GM19452 (cell line): ENCODE measurements at regions not wholly inside any gene's neighbourhood (a gene's known extent, or its start where the extent isn't known, plus 50 kb on each side); places are given as distances from the start of the nearest gene placed in this dataset.
"Not testable (repeated sequence)": the region's sequence is repeated elsewhere in the genome, so short reads cannot be mapped to it uniquely, and the experiment has no call there.

Experiments
- ATAC-seq: cut with Tn5 transposase; IDR thresholded peaks from one replicate; pipeline ENCODE4 v1.9.1; 2021; ENCODE audit not compliant: unreplicated experiment

DNA sequence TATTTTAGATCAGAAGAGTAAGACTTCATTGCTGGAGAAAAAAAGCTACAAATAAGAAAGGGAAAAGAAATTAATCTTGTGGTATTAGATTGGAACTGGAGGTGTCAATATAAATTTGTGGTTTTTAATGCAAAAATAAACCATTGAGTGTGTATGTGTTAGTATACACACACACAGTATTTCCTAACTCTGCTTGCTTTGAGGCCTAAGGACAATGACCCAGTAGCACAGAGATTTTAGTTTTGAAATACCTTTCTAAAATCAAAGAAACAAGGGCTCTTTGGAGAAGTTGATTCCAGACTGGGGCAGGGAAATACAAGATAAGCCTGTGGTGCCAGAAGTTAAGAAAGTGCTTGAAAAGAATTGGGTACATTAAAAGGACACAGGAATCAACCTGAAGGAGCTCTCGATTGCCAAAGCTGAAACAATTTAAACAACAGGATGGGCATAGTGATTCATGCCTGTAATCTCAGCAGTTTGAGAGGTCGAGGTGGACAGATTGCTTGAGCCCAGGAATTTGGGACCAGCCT lies 84.6 kb upstream of the DTNBP1 start:
- no peak for ATAC-seq

DNA sequence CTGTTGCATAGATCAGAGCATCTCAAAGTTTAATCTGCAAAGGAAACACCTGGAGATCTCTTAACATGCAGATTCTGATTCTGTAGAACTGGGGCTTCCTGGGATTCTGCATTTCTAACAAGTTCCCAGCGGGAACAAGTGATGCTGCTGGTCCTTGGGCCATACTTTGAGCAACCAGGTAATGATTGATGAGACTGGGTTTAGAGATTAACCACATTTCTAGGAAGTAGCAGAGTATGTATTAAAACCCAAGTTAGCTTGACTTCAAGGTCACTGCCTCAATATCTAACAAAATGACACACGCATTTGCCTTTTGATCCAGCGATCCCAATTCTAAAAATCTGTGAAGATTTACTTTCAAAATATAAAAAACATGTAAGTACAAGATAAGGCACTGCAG lies 83.0 kb upstream of the DTNBP1 start:
- ATAC-seq = no peak

GRCh38 chr6:15744818-15745402 lies 82.1 kb upstream of the DTNBP1 start:
- no peak for ATAC-seq

- ATAC-seq = not testable (repeated sequence)
Observed at GRCh38 chr6:15742013-15742412, 79.2 kb upstream of the DTNBP1 start.

DNA sequence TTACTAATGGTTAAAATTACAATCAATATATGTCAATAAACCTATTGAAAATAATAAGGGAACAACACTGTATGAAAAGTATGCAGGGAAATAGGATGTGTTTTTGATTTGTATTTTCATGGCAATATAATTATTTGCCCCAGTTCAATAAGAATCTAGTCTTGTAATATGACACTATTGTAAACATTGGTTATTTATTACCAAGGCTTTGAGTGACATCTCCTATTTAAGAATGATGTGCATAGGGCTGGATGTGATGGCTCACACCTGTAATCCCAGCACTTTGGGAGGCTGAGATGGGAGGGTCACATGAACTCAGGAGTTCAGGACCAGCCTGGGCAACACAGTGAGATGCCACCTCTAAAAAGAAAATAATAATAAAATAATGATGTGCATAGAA lies 78.6 kb upstream of the DTNBP1 start:
- no peak for ATAC-seq

DNA sequence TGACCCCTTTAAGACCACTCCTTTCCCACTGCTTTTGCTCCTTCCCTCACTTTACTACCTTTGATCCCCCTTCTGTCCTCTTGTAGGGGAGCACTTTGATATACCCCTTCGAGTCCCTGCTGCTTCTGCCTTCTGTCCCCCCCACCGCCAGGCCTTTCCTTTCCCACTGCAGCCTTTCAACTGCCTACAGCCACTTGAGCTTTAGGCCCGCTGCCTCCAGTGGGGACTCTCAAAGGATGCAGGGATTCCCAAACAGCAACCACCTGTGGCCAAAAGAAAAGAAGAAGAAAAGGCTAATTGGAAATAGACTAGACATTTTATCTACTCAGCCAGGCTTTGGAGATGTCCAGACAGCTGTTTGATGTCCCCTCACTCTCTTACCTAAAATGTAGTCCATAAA lies 77.0 kb upstream of the DTNBP1 start:
- ATAC-seq = no peak

DNA sequence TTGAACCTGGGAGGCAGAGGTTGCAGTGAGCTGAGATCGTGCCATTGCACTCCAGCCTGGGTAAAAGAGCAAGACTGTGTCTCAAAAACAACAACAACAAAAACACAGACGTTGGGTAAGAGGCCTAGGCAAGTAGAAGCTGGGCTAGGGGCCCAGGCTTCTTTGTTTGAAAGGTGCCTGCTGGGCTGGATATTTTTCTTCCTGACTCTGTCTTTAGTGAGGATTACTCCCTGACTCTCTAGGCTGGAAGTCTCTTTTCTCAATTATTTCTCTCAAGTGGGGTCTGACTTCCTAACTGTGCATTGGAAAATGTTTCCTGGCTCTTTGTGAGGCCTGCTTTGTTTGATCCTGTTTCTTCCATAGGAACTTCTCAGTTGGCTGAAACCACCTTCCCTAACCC lies 76.5 kb upstream of the DTNBP1 start:
- ATAC-seq = no peak

DNA sequence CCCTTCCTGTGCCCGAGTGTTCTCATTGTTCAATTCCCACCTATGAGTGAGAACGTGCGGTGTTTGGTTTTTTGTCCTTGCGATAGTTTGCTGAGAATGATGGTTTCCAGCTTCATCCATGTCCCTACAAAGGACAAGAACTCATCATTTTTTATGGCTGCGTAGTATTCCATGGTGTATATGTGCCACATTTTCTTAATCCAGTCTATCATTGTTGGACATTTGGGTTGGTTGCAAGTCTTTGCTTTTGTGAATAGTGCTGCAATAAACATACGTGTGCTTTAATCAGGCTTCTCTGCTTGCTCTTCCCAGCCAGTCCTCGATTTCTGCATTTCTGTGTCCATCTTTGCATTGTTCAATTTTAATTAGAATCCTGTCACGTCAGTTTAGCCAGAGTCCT lies 75.4 kb upstream of the DTNBP1 start:
- not testable (repeated sequence) for ATAC-seq

- ATAC-seq = no peak
Observed at GRCh38 chr6:15736297-15736696, 73.5 kb upstream of the DTNBP1 start.

DNA sequence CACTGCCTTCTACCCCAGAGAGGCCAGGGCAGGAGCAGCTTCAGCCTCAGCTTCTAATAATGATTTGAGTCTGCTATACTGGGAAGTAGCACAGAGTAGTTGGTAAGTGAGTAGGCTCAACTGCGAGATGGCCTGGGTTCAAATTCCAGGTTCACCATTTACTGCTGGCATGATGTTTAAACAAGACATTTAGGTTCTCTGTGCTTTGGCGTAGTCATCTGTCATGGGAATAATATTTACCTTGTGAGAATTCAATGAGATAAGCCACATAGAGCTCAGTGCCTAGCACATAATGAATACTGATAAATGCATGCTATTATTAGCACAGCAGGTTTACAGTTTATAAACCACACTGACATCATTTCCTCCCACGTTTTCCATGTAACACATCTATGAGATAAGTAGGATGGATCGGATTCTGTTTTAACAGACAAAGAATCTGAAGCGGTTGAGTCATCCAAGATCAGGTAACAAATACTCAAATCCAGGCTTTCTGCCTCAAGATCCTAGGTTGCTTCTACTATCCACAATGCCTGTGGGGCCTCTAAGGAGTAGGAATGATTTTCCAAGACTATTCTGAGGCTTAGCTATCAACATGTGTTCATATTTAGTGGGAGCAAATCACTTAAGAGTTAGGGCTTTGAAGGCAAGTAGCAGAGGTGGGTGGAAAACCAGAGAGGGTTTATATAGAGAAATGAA lies 72.9 kb upstream of the DTNBP1 start:
- ATAC-seq = no peak

- ATAC-seq = no peak
Observed at GRCh38 chr6:15734118-15734897, 71.5 kb upstream of the DTNBP1 start.

DNA sequence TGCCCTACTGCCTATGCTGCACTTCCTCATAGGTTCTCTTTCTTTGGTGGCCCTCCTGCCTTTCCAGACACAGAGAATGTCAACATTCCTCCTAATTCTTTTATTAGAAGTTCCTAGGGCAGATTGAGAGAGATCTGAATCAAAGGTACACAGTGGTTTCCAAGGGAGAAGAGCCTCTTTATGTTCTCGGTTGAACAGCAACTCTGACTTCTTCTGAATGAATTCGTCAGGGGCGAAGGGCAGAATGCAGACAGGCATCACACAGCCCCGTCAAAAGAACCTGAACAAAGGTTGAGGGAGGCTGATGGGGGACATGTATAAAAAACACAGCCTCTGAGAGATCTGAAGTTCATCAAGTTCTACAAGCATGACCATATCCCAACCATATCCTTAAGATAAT lies 68.1 kb upstream of the DTNBP1 start:
- ATAC-seq = no peak

DNA sequence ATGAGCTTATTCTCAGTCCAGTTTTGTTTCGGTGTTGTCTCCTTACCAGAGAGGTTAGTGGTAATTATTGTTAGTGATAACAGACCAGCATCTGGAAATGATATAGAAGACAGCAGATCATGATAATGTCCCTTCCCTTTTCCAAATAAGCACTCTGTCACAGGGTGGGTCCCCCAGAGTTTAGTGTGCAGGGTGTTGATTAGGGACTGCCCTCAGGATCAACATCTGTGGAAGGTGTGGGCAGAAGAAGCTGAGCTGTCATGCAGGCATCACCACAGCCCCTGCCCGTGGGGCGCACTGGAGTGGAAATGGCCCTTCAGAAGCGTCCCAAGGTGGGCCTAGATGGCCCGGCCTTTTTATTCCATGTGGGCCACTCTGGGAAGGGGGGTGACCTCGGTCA lies 67.6 kb upstream of the DTNBP1 start:
- ATAC-seq = no peak

DNA sequence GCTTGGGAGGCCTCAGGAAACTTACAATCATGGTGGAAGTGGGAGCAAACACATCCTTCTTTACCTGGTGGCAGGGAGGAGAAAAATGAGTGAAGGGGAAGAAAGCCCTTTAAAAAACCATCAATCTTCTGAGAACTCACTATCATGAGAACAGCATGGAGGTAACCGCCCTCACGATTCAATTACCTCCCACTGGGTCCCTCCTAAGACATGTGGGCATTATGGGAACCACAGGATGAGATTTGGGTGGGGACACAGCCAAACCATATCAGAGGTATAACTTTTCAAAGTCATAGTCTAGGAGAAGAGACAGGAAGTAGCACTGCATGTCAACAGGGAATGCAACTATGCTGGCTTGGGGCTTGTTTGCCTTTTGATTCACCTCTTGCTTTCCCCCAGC lies 59.9 kb upstream of the DTNBP1 start:
- ATAC-seq = no peak

GRCh38 chr6:15716889-15717288 lies 54.1 kb upstream of the DTNBP1 start:
- no peak for ATAC-seq

GRCh38 chr6:15715851-15716250 lies 53.0 kb upstream of the DTNBP1 start:
- no peak for ATAC-seq

- ATAC-seq = no peak
Observed at GRCh38 chr6:15715060-15715459, 52.2 kb upstream of the DTNBP1 start.

DNA sequence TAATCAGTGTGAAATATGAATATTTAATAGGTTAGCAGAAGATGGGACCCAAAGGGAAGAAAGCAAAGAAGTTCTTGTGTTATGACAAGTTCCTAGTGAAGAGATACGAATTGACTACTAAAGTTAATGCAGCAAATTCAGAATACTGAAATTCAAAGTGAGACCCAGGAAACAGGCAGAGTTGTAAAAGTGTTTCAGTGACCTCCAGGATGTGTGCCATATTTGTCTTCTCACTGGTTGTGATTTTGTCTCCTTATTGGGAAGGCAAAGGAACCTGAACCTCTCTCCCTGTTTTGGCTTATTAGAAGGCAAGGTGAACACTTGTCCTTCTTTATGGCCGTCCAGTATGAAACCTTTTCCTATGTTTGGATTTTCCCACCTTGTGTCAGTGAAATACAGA lies 51.8 kb upstream of the DTNBP1 start:
- no peak for ATAC-seq

- no peak for ATAC-seq
Observed at GRCh38 chr6:15713325-15713724, 50.5 kb upstream of the DTNBP1 start.

- ATAC-seq = no peak
Observed at GRCh38 chr6:15712797-15713196, 50.0 kb upstream of the DTNBP1 start.
